ENCODE measurements at regions not wholly inside any gene's neighbourhood (a gene's known extent, or its start where the extent isn't known, plus 50 kb on each side); places are given as distances from the start of the nearest gene placed in this dataset.
A peak's percentile ranks its signal among the peaks of the same experiment; 100 is the strongest.

DNA sequence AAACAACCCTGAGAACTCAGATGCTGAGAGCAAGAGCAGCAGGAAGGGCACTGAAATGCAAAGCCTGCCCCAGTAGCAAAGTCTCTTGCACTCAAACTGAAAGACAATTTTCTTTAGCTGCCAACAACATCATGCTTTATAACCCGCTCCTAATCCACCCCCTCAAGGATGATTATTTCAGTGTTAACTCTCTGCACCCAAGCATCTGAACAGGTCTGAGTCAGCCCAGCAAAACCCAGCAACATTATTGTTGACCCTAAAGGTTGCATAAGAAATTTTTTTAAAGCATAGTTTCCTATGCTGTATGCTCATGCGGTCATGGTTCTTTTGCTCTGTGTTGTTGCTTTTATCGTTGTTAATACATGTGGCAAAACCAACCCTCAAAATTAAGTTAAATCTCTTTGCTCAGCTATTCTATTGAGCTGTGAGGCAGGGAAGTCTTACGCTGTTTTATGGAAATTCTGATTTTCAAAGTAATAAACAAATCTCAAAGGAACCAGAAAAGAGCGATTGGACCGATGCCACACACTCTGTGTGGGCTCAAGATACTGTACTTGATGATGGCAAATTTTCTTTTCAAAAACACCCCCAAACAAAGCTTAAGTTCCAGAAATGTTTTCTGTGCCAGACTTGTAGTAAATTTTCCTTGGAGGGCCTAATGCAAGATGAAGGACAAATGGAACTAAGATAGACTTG lies 440.6 kb upstream of the MPDZ start:
- Mint-ChIP-seq H3K9me3 (peaks cover 17% of the 10 kb centered on the region), H3K4me3 (no peak overlapping the region), H3K36me3 (no peaks in the 10 kb centered on the region), H3K4me1 (peaks cover 32% of the 10 kb centered on the region), H3K27ac (peak overlapping the region; percentile 84), H3K27me3 (ENCODE audit: insufficient read depth, low read depth) (no peaks in the 10 kb centered on the region)
- no peak for DNase-seq (ENCODE audit: low spot score)
- Histone ChIP-seq H3K4me3 (no peak overlapping the region), H3K36me3 (no peaks in the 10 kb centered on the region), H3K79me2 (ENCODE audit: low read depth) (no peaks in the 10 kb centered on the region), H3F3A (ENCODE audit: low read depth) (no peaks in the 10 kb centered on the region), H3K4me2 (no peak overlapping the region), H3K27ac (no peak overlapping the region), H3K27me3 (no peaks in the 10 kb centered on the region), H2AFZ (replicated peaks) (peak overlapping the region; percentile 18), H4K20me1 (ENCODE audit: low read depth) (no peaks in the 10 kb centered on the region), H3K9me3 (ENCODE audit: low read depth) (no peaks in the 10 kb centered on the region), H3K4me1 (no peaks in the 10 kb centered on the region), H3K9ac (no peak overlapping the region)
- TF ChIP-seq, protein P1, sequence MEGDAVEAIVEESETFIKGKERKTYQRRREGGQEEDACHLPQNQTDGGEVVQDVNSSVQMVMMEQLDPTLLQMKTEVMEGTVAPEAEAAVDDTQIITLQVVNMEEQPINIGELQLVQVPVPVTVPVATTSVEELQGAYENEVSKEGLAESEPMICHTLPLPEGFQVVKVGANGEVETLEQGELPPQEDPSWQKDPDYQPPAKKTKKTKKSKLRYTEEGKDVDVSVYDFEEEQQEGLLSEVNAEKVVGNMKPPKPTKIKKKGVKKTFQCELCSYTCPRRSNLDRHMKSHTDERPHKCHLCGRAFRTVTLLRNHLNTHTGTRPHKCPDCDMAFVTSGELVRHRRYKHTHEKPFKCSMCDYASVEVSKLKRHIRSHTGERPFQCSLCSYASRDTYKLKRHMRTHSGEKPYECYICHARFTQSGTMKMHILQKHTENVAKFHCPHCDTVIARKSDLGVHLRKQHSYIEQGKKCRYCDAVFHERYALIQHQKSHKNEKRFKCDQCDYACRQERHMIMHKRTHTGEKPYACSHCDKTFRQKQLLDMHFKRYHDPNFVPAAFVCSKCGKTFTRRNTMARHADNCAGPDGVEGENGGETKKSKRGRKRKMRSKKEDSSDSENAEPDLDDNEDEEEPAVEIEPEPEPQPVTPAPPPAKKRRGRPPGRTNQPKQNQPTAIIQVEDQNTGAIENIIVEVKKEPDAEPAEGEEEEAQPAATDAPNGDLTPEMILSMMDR (IDR thresholded peaks at IDR 0.05) = no peak
- TF ChIP-seq EZH2phosphoT487 (IDR thresholded peaks at IDR 0.05) (no peak), EZH2 (IDR thresholded peaks at IDR 0.05) (no peak)

DNA sequence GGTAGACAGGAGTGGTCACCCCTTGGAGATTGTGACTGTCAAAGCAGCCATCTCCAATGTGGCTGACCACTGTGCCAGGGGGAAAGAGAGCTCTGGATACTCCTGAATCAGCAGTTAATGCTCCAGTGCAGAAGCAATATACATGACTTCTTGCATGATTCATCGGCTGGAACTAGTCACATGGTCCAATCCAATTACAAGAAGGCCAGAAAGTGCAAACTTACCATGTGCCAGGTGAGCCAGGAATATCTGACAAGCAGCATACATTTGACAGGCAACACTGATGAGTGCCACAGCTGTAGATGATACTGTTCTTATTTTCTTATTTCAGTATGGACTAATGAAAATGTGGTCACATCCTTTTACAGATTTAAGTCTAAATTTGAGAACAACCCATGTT lies 440.0 kb upstream of the MPDZ start:
- Mint-ChIP-seq H3K27me3 (ENCODE audit: insufficient read depth, low read depth) (no peaks in the 10 kb centered on the region), H3K27ac (no peak overlapping the region), H3K9me3 (peaks cover 15% of the 10 kb centered on the region), H3K4me1 (peaks cover 32% of the 10 kb centered on the region), H3K4me3 (no peak overlapping the region), H3K36me3 (no peaks in the 10 kb centered on the region)
- H3F3A ChIP-seq (ENCODE audit: low read depth) = no peaks in the 10 kb centered on the region
- H3K4me1 ChIP-seq = no peaks in the 10 kb centered on the region
- H3K27ac ChIP-seq = no peak overlapping the region
- H3K9ac ChIP-seq = no peak overlapping the region
- H3K36me3 ChIP-seq = no peaks in the 10 kb centered on the region
- DNase-seq (ENCODE audit: low spot score) = no peak
- no peaks in the 10 kb centered on the region for H4K20me1 ChIP-seq (ENCODE audit: low read depth)
- TF ChIP-seq, protein P1 (IDR thresholded peaks at IDR 0.05) = no peak
- TF ChIP-seq EZH2phosphoT487 (IDR thresholded peaks at IDR 0.05) (no peak), EZH2 (IDR thresholded peaks at IDR 0.05) (no peak)
- no peak overlapping the region for H3K4me3 ChIP-seq
- peak overlapping the region; percentile 18 for H2AFZ ChIP-seq (replicated peaks)
- no peaks in the 10 kb centered on the region for H3K27me3 ChIP-seq
- H3K79me2 ChIP-seq (ENCODE audit: low read depth) = no peaks in the 10 kb centered on the region
- H3K4me2 ChIP-seq = no peak overlapping the region
- H3K9me3 ChIP-seq (ENCODE audit: low read depth) = no peaks in the 10 kb centered on the region

DNA sequence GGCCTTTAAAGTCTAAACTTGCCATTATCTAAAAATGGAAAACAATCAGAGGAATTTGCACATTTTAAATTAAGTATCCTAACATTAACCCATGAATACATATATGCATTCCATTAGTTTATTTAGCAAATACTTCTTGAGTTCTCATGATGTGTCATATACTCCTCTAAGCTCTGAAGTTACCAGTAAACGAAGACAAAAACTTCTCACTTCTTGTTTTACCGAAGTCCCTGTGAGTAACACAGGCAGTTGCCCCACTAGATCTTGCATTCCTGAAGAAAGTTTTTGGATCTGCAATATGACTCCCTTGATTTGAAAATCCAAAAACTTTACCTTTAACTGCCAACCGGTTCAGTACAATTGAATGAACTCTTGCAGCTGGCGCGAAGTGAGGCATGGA lies 439.0 kb upstream of the MPDZ start:
- peaks cover 32% of the 10 kb centered on the region for H3K4me1 Mint-ChIP-seq
- peaks cover 11% of the 10 kb centered on the region for H3K9me3 Mint-ChIP-seq
- Histone ChIP-seq H3K4me1 (no peaks in the 10 kb centered on the region), H3K27me3 (no peaks in the 10 kb centered on the region), H3K27ac (no peak overlapping the region), H3K4me2 (no peak overlapping the region), H4K20me1 (ENCODE audit: low read depth) (no peaks in the 10 kb centered on the region), H3F3A (ENCODE audit: low read depth) (no peaks in the 10 kb centered on the region), H3K36me3 (no peaks in the 10 kb centered on the region), H3K4me3 (no peak overlapping the region), H3K79me2 (ENCODE audit: low read depth) (no peaks in the 10 kb centered on the region), H3K9me3 (ENCODE audit: low read depth) (no peaks in the 10 kb centered on the region), H2AFZ (replicated peaks) (no peak overlapping the region), H3K9ac (no peak overlapping the region)
- peak overlapping the region; percentile 22 for H3K27ac Mint-ChIP-seq
- no peaks in the 10 kb centered on the region for H3K36me3 Mint-ChIP-seq
- no peak for DNase-seq (ENCODE audit: low spot score)
- no peaks in the 10 kb centered on the region for H3K27me3 Mint-ChIP-seq (ENCODE audit: insufficient read depth, low read depth)
- no peak overlapping the region for H3K4me3 Mint-ChIP-seq
- TF ChIP-seq EZH2 (IDR thresholded peaks at IDR 0.05) = no peak
- TF ChIP-seq EZH2phosphoT487 (IDR thresholded peaks at IDR 0.05) = no peak
- TF ChIP-seq, protein P1 (IDR thresholded peaks at IDR 0.05) = no peak
